GM12891 (cell line): ENCODE measurements at regions not wholly inside any gene's neighbourhood (a gene's known extent, or its start where the extent isn't known, plus 50 kb on each side); places are given as distances from the start of the nearest gene placed in this dataset.

Source experiments
- DNase-seq: peaks from one replicate; pipeline ENCODE4 v3.0.0; 2011; ENCODE audit warnings: low spot score; ENCODE audit not compliant: insufficient read length
- FAIRE-seq: peaks from 2 replicates; lab custom pipeline; 2011; peaks lifted over from hg19 to GRCh38; lab: Jason Lieb, UNC
- PAX5 ChIP-seq: IDR thresholded peaks from 2 replicates; pipeline ENCODE4 v1.6.1; 2011; ENCODE audit warnings: low read length, moderate library complexity, mild to moderate bottlenecking; ENCODE audit not compliant: insufficient read depth, severe bottlenecking
- POLR2A ChIP-seq: IDR thresholded peaks from 2 replicates; pipeline ENCODE4 v1.6.1; 2011; ENCODE audit warnings: low read depth, low read length, control low read depth
- POLR2AphosphoS5 ChIP-seq: IDR thresholded peaks from 2 replicates; pipeline ENCODE4 v1.6.1; 2011; ENCODE audit warnings: low read depth, low read length, control low read depth
- POU2F2 ChIP-seq: IDR thresholded peaks from 2 replicates; pipeline ENCODE4 v1.6.1; 2011; ENCODE audit warnings: low read depth, mild to moderate bottlenecking, control low read depth, low read length, moderate library complexity
- SPI1 ChIP-seq: IDR thresholded peaks from 2 replicates; pipeline ENCODE4 v1.6.1; 2011; ENCODE audit warnings: low read depth, low read length, control low read depth
- TAF1 ChIP-seq: IDR thresholded peaks from 2 replicates; pipeline ENCODE4 v1.6.1; 2011; ENCODE audit warnings: low read depth, low read length, control low read depth

DNA sequence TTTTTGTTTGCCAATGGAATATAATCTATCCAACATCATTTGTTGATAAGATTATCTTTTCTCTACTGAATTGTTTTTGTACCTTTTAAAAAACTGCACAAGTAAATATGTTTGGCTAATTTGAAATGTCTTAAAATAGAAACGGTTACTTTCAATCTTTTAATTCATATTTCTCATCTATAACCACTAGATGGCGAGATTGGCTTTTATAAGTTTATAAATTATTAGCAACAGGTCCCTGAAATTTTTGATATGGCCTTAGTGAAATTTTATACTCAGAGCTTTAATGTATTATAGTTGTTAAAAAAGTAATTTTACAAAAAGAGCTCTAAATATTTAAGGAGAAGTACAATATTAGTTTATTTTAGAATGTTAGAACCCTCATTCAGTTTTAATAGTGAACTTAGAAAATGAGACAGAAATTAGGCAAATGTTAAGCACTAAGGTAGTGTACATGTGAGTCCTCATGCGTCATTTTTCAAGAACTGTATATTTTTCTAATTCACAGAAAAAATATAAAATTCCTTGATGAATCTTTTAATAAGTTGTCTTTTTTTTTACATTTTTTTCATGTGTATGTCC lies 592.5 kb downstream of the ARL4A start:
- FAIRE-seq = no peak
- TF ChIP-seq TAF1 (no peak), PAX5 (no peak), POLR2A (no peak), POU2F2 (no peak), POLR2AphosphoS5 (no peak), SPI1 (no peak)
- DNase-seq = no peak

DNA sequence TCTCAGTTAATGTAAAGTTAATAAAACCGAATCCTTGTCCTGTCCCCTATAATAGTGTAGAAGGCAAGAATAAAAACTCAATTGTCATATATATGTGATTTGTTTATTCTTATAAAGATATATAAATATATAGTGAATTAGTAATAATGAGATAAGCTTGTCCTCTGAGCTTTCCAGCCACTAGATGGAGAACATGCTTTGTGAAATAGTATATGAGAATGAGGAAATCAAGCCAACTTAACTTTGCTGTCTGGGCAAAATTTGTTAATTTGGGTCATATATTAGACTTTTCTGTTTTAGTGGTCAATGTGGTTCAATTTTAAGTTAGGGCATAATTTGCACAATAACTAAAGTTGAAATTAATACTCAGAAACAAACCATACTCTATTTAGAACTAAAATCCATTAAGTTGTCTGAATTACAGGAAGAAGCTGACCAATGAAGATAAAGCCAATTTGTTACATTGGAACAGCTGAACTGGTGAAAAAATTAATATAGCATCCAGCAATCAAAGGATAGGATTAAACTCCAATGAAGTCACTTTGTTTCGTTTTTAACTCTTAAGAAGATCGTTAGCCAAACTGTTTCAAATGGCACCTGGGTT lies 595.0 kb downstream of the ARL4A start:
- FAIRE-seq = no peak
- DNase-seq = no peak
- no peak for TF ChIP-seq POLR2AphosphoS5
- no peak for TF ChIP-seq TAF1
- no peak for TF ChIP-seq POU2F2
- no peak for TF ChIP-seq SPI1
- TF ChIP-seq PAX5 = no peak
- TF ChIP-seq POLR2A = no peak

DNA sequence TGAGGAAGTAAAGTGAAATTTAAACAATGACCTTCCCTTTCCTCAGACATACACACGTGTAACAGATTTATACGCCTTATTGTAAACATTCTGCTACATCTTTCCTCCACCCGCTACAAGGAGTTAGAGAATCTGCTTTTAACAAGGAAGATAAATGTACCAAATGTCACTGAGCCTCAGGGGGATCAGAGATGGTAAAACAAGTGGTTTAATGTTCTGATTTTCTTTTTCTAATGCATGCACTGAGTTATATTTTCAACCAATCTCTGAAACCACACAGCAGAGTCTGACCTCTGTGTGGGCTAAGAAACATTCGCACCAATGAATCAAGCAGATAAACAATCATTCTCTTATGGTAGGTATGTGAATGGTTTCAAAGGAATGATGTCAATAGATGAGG lies 599.5 kb downstream of the ARL4A start:
- no peak for FAIRE-seq
- TF ChIP-seq PAX5 (no peak), POU2F2 (no peak), POLR2A (no peak), TAF1 (no peak), POLR2AphosphoS5 (no peak), SPI1 (no peak)

DNA sequence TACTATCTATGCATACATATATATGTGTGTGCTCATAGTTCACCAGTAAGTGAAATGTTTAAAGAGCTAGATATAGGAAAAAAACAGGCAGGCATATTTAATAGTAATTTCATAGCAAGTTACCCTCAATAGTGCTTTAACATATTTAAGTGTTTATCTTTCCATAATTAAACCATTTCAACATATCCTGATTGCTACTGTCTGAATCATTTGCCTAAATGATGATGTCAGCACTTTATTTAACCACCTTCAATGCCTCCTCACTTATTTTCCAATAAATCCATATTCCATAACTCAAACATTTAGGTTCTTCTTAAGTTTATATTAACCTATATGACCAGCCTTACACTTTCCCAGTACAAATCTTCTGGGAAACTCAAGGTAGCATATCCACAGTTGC lies 601.1 kb downstream of the ARL4A start:
- TF ChIP-seq POLR2AphosphoS5 (no peak), SPI1 (no peak), POU2F2 (no peak), TAF1 (no peak)
- FAIRE-seq (no peak), DNase-seq (no peak)

More for the DNA sequence above, 599.5 kb downstream of the ARL4A start:
- DNase-seq = no peak

DNA sequence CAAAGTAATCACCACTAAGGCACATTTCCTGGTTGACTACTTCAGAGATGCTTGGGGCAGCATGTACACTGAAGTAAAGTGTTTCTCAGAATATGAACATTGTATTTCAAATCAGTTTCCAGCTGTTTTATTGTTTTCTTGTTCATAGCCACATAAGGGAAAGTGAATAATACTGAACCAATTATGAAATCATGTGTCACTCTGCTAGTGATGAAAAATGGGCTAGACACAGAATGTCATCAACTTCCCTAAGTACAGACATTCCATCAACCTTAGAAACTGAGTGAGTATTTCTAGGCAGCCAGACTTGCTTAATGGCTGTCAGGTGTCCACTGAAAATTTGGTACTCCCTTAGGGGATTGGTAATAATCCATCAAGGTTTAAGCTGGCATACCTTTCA lies 603.5 kb downstream of the ARL4A start:
- DNase-seq (no peak), FAIRE-seq (no peak)
- TF ChIP-seq POLR2AphosphoS5 = no peak
- no peak for TF ChIP-seq POU2F2
- TF ChIP-seq TAF1 = no peak
- no peak for TF ChIP-seq PAX5
- no peak for TF ChIP-seq POLR2A

DNA sequence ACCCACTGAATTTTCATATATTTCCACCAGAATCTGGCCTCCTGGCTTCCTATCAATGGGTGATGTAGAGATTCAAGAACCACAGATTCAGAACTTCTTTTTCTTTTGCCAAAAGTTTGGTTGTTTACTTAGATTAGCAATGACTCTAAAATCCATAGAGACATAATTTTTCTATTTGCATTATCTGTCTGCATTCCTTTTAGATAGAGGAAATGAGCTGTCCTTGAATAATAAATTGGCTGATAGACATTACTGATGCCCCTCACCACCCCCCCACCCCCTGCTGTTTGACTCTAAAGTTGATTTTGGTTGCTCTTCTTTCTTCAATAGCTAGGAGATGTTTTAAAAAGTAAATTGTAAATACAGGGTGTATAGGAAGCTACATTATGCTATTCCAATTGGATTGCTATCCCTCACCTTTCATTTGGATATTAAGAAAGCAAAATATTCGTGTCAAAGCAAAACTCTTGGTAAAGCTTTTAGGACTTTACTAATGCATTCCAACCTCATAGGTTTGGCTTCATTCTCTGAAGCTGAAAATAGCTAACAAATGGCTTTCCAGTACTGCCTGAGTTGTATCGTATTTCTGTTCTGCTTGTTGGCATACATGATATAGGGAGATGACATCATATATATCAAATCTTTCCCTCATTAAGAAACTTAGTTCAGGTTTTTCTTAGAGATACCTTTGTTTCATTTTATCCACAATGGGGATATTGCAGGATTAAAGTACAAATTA lies 606.0 kb downstream of the ARL4A start:
- FAIRE-seq = no peak

DNA sequence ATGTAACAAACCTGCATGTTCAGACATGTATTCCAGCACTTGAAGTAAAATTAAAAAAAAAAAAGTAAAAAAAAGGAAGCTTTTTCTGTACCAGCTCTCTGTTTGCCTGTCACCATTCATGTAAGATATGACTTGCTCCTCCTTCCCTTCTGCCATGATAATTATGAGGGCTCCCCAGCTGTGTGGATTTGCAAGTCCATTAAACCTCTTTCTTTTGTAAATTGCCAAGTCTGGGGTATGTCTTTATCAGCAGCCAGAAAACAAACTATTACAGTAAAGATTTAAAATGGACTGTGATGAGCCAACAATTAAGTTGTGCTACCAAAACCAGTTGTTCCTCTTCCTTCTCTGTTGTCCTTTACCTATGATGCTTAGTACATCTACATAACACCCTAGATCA lies 619.6 kb downstream of the ARL4A start:
- FAIRE-seq (no peak), DNase-seq (no peak)
- no peak for TF ChIP-seq POLR2A
- no peak for TF ChIP-seq POU2F2
- no peak for TF ChIP-seq POLR2AphosphoS5
- TF ChIP-seq SPI1 = no peak
- TF ChIP-seq TAF1 = no peak
- no peak for TF ChIP-seq PAX5

More for the DNA sequence above, 606.0 kb downstream of the ARL4A start:
- TF ChIP-seq PAX5 = no peak
- no peak for TF ChIP-seq POLR2A
- TF ChIP-seq POU2F2 = no peak
- no peak for TF ChIP-seq TAF1
- no peak for TF ChIP-seq SPI1
- TF ChIP-seq POLR2AphosphoS5 = no peak
- no peak for DNase-seq

DNA sequence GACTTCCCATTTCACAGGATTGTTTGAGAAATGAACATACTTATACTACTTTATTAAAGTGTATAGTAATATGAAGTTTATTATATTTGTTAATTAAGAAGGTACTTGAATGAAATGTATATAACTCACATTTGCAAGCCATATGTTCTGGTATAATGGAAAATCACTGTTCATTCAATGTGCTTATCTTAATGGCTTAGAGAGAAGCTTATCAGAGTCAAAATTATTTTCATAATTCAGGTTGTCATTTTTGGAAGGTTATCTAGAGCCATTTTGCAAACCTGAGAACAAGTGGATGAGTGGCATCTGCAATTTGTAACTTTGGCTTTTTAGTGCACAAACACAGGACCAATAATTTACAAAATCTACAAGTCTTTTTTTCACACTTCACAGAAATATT lies 621.0 kb downstream of the ARL4A start:
- no peak for FAIRE-seq
- TF ChIP-seq TAF1 = no peak
- DNase-seq = no peak

DNA sequence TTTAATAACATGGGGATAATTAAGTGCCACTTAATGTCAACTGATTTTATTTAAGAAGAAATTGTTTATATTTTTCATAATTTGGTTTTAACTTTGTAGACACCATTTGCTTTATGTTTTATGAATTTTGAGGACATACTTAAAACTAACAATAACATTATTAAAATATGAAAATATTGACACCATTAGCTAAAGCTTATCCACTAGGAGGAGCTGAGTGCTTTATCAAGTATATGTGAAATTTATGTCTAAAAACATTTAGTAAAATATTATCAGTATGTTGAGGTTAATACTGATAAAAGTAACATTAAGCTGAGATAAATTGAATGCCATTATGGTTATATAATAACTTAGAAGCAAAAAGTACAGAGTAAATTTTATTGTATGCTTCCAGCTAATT lies 622.1 kb downstream of the ARL4A start:
- FAIRE-seq (no peak), DNase-seq (no peak)
- TF ChIP-seq SPI1 = no peak
- TF ChIP-seq POU2F2 = no peak
- no peak for TF ChIP-seq POLR2A
- no peak for TF ChIP-seq PAX5
- no peak for TF ChIP-seq TAF1
- TF ChIP-seq POLR2AphosphoS5 = no peak

DNA sequence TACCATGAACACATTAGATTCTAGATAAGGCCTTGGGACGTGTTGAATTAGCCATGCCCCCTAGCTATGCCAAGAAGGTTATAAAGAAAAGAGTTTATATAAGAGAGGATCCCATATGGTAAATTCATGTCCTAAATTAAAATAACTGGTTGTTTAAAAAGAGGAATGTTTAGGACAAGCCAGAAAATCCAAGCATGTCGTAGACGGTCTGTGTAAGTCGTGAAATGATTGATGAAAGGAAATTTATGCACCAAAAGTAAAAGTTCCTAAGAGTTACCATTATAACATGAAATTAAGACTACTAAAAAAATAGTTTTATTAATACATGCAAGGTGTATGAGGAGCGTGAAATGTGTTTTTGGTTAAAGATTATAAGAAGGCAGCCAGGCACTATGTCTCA lies 624.9 kb downstream of the ARL4A start:
- TF ChIP-seq POU2F2 (no peak), POLR2AphosphoS5 (no peak), SPI1 (no peak), POLR2A (no peak), TAF1 (no peak), PAX5 (no peak)
- DNase-seq (no peak), FAIRE-seq (no peak)
